ENCODE measurements at regions not wholly inside any gene's neighbourhood (a gene's known extent, or its start where the extent isn't known, plus 50 kb on each side); places are given as distances from the start of the nearest gene placed in this dataset.
"Not testable (repeated sequence)": the region's sequence is repeated elsewhere in the genome, so short reads cannot be mapped to it uniquely, and the experiment has no call there.

- peaks cover 0 to 14% of the 10 kb centered on the region in 2 donors for H3K27me3 Mint-ChIP-seq
- peaks cover 7% of the 10 kb centered on the region for H3K36me3 Mint-ChIP-seq
- no peak overlapping the region for H3K27ac Mint-ChIP-seq
- peaks cover 3% of the 10 kb centered on the region for H3K9me3 Mint-ChIP-seq
- H3K4me3 Mint-ChIP-seq: no peak overlapping the region
- H3K4me1 Mint-ChIP-seq (ENCODE audit: low read depth in 2 of 2): no peaks in the 10 kb centered on the region
- DNase-seq (ENCODE audit: low spot score): no peak
- no peak for ATAC-seq
Observed at GRCh38 chr7:25436413-25436812, 208.1 kb upstream of the NPVF start.

DNA sequence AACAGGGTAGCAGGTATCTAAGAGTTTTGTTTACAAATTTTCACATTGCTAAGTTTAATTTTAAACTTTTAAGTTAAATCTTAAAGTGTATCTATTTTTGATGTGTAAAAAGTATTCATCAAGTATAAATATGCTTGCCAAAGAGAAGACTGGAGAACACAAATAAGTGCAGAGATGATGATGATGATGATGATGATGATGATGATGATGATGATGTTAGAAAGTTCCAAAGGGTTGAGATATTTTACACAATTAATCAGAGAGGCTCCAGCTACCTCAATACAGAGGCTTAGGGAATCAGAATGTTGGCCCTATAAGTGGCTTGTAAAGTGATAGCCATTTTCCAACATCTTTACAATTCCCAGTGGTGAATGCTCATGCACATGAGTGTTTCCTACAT lies 209.0 kb upstream of the NPVF start:
- ATAC-seq (no peak), DNase-seq (ENCODE audit: low spot score) (no peak)
- Mint-ChIP-seq H3K27me3 (peaks cover 0 to 14% of the 10 kb centered on the region in 2 donors), H3K4me3 (no peak overlapping the region), H3K4me1 (ENCODE audit: low read depth in 2 of 2) (no peaks in the 10 kb centered on the region), H3K9me3 (peaks cover 4% of the 10 kb centered on the region), H3K36me3 (peaks cover 13% of the 10 kb centered on the region), H3K27ac (no peak overlapping the region)

DNA sequence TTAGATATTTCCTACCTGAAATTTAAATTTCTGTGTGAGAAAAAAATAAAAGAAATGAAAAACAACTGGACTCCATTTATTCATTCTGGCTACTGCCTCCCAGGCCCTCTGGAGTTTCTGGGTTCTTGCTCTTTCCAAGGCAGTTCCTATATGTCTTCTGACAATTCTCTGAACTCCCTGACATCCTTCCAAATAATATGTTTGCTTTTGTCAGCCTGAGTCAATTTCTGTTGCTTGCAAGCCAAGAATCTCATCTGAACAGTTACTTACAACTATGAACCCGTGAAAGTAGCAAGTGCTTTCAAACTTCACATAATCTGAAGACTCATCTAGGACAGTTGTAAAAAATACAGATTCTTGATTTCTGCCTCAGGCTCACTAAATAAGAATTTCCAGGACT lies 216.7 kb upstream of the NPVF start:
- no peak for DNase-seq (ENCODE audit: low spot score)
- Mint-ChIP-seq H3K4me3 (no peak overlapping the region), H3K27me3 (peaks cover 2 to 20% of the 10 kb centered on the region in 2 donors), H3K27ac (no peak overlapping the region), H3K9me3 (peaks cover 12% of the 10 kb centered on the region), H3K4me1 (ENCODE audit: low read depth in 2 of 2) (no peaks in the 10 kb centered on the region), H3K36me3 (peaks cover 30% of the 10 kb centered on the region)
- ATAC-seq: no peak

GRCh38 chr7:25448301-25448700 lies 220.0 kb upstream of the NPVF start:
- peaks cover 2 to 12% of the 10 kb centered on the region in 2 donors for H3K27me3 Mint-ChIP-seq
- ATAC-seq: no peak
- H3K9me3 Mint-ChIP-seq: peaks cover 2% of the 10 kb centered on the region
- no peak for DNase-seq (ENCODE audit: low spot score)
- H3K36me3 Mint-ChIP-seq: peaks cover 8% of the 10 kb centered on the region
- H3K4me3 Mint-ChIP-seq: no peak overlapping the region
- no peak overlapping the region for H3K27ac Mint-ChIP-seq
- no peaks in the 10 kb centered on the region for H3K4me1 Mint-ChIP-seq (ENCODE audit: low read depth in 2 of 2)

GRCh38 chr7:25454020-25454419 lies 225.7 kb upstream of the NPVF start:
- no peak overlapping the region for H3K27ac Mint-ChIP-seq
- H3K9me3 Mint-ChIP-seq: no peaks in the 10 kb centered on the region
- no peak overlapping the region for H3K4me3 Mint-ChIP-seq
- no peak for DNase-seq (ENCODE audit: low spot score)
- H3K4me1 Mint-ChIP-seq (ENCODE audit: low read depth in 2 of 2): no peaks in the 10 kb centered on the region
- peaks cover 2 to 10% of the 10 kb centered on the region in 2 donors for H3K27me3 Mint-ChIP-seq
- ATAC-seq: no peak
- H3K36me3 Mint-ChIP-seq: no peaks in the 10 kb centered on the region

DNA sequence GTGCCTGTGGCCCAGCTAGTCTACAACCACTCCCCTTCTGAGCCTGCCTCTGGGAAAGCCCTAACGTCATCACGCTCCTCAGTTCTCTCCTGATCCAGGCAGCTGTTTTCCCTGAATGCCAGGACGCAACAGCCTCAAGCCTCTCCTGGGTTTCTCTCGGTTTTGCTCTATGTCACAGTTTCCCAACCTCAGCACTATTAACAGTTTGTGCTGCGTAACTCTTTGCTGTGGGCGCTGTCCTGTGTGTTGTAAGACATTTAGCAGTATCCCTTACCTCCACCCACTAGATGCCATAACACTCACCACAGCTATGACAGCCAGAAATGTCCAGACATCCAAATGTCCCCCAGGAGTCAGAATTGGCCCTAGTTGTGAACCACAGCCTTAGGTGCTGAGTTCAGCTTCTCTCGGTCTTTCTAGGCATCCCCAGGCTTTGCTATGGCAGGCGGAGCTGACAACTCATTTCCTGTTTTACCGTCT lies 226.3 kb upstream of the NPVF start:
- Mint-ChIP-seq H3K4me3 (no peak overlapping the region), H3K27me3 (peaks cover 2 to 16% of the 10 kb centered on the region in 2 donors), H3K4me1 (ENCODE audit: low read depth in 2 of 2) (no peaks in the 10 kb centered on the region), H3K27ac (no peak overlapping the region), H3K36me3 (no peaks in the 10 kb centered on the region), H3K9me3 (no peaks in the 10 kb centered on the region)
- DNase-seq (ENCODE audit: low spot score): no peak
- no peak for ATAC-seq

GRCh38 chr7:25455683-25456251 lies 227.5 kb upstream of the NPVF start:
- Mint-ChIP-seq H3K4me3 (no peak overlapping the region), H3K9me3 (no peaks in the 10 kb centered on the region), H3K36me3 (no peaks in the 10 kb centered on the region), H3K4me1 (ENCODE audit: low read depth in 2 of 2) (no peaks in the 10 kb centered on the region), H3K27me3 (peaks cover 8 to 27% of the 10 kb centered on the region in 2 donors), H3K27ac (no peak overlapping the region)
- ATAC-seq (peak in 1 of 2 donors; percentile 11), DNase-seq (ENCODE audit: low spot score) (no peak)

DNA sequence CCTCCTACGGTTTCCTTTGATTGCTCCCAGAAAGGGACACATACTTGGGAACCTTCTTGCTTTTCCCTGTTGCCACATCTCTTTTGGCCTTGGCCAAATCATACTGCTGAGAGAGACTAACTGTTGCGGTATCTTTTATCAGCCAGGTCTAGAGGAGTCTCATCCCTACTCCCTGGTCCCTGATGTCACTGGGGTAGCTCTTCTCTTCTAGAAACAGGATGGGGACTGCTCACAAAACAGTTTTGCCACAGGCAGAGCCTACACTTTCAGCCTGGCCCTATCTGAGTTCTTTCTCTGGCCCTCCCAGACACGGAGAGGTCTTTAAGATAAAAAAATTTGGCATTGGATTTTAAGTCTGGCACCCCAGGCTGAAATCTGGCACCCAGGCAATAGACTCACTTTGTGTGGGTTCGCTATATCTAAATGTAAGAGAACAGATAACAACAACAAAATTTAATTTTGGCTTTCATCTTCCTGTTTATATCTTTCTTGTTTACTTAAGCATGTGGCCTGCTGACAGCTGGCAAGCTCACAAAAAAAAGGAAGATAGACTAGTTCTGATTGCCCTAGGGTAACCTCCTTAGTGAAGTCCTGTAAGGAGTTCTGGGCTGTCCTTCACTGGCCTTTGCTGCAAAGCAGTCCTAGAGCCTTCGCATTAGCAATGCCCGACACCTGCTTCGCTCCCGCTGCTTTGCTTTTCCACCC lies 228.3 kb upstream of the NPVF start:
- no peaks in the 10 kb centered on the region for H3K4me1 Mint-ChIP-seq (ENCODE audit: low read depth in 2 of 2)
- ATAC-seq (no peak), DNase-seq (ENCODE audit: low spot score) (no peak)
- H3K9me3 Mint-ChIP-seq: no peaks in the 10 kb centered on the region
- H3K27ac Mint-ChIP-seq: no peak overlapping the region
- H3K27me3 Mint-ChIP-seq: peaks cover 8 to 30% of the 10 kb centered on the region in 2 donors
- H3K36me3 Mint-ChIP-seq: no peaks in the 10 kb centered on the region
- H3K4me3 Mint-ChIP-seq: no peak overlapping the region

- no peaks in the 10 kb centered on the region for H3K36me3 Mint-ChIP-seq
- H3K27me3 Mint-ChIP-seq: peaks cover 13 to 45% of the 10 kb centered on the region in 2 donors
- no peak overlapping the region for H3K4me3 Mint-ChIP-seq
- H3K4me1 Mint-ChIP-seq (ENCODE audit: low read depth in 2 of 2): no peaks in the 10 kb centered on the region
- no peaks in the 10 kb centered on the region for H3K9me3 Mint-ChIP-seq
- H3K27ac Mint-ChIP-seq: no peak overlapping the region
- DNase-seq (ENCODE audit: low spot score): no peak
- no peak for ATAC-seq
Observed at GRCh38 chr7:25459057-25459456, 230.8 kb upstream of the NPVF start.

DNA sequence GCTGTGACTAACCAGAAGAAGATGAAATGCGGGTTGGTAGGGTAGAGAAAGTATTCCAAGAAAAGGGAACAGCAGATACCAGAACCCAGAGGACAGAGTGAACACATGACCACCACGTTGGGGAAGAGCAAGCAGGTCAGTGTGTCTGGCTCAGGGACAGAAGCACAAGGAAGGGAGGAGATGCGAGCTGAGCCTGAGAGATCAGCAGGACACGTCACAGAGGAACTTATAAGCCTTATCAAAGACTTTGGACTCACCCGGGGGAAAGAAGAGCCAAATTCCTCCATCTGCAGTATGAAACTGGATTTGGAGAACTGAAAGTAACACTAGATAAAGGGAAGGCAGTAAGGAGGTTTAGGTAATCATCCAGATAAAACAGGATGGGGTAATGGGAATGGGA lies 232.1 kb upstream of the NPVF start:
- H3K36me3 Mint-ChIP-seq: no peaks in the 10 kb centered on the region
- no peak for DNase-seq (ENCODE audit: low spot score)
- H3K9me3 Mint-ChIP-seq: no peaks in the 10 kb centered on the region
- no peak overlapping the region for H3K4me3 Mint-ChIP-seq
- peaks cover 13 to 45% of the 10 kb centered on the region in 2 donors for H3K27me3 Mint-ChIP-seq
- H3K27ac Mint-ChIP-seq: no peak overlapping the region
- no peak for ATAC-seq
- H3K4me1 Mint-ChIP-seq (ENCODE audit: low read depth in 2 of 2): no peaks in the 10 kb centered on the region

DNA sequence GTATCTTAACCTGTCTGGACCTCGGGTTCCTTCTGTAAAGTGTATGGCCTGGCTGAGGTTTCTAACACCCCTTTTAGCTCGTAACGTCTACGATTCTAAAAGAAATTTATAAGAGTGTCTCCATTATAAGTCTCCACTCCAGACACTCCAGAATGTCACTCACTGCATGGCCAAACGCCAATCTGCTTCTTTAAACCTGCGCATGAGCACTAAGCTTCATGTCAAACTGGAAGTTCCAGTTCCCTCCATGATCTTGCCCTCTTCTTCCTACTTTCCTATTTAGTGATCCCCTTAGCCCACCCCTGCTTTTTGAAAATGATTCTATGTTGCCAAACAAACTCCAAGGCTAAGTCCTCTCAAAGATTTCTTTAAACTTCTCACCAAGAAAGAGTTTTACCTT lies 241.4 kb upstream of the NPVF start:
- DNase-seq (ENCODE audit: low spot score): no peak
- no peak for ATAC-seq
- H3K36me3 Mint-ChIP-seq: no peaks in the 10 kb centered on the region

GRCh38 chr7:25476863-25477499 lies 248.7 kb upstream of the NPVF start:
- H3K27ac Mint-ChIP-seq: no peak overlapping the region
- no peaks in the 10 kb centered on the region for H3K9me3 Mint-ChIP-seq
- no peak overlapping the region for H3K4me3 Mint-ChIP-seq
- H3K27me3 Mint-ChIP-seq: peaks cover 7 to 21% of the 10 kb centered on the region in 2 donors
- ATAC-seq (no peak), DNase-seq (ENCODE audit: low spot score) (no peak)
- H3K4me1 Mint-ChIP-seq (ENCODE audit: low read depth in 2 of 2): no peaks in the 10 kb centered on the region
- no peaks in the 10 kb centered on the region for H3K36me3 Mint-ChIP-seq

More for the DNA sequence above, 241.4 kb upstream of the NPVF start:
- Mint-ChIP-seq H3K27me3 (peaks cover 4 to 7% of the 10 kb centered on the region in 2 donors), H3K27ac (no peak overlapping the region), H3K9me3 (no peaks in the 10 kb centered on the region), H3K4me1 (ENCODE audit: low read depth in 2 of 2) (no peaks in the 10 kb centered on the region), H3K4me3 (no peak overlapping the region)

DNA sequence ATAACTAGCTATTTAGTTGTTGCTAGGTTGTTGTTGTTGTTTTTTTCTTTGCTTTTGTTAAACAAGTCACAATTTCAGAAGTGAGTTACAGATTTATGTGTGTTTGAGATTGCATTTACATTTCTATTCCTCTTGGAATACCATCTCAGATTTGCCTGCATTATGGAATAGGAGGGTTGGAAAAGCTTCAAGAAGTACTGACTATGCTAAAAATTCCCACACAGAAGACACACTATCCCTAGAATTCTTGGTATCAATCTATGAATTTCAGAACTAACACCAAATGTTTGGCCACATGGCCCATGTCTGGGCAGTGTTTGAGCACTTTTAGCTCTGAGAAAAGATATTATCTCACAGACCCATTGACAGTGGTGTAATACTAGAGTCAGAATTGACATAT lies 249.9 kb upstream of the NPVF start:
- not testable (repeated sequence) for H3K9me3 Mint-ChIP-seq; H3K4me1 Mint-ChIP-seq (ENCODE audit: low read depth in 2 of 2); H3K27ac Mint-ChIP-seq; H3K36me3 Mint-ChIP-seq; ATAC-seq; H3K4me3 Mint-ChIP-seq; DNase-seq (ENCODE audit: low spot score)
- peaks cover 5 to 27% of the 10 kb centered on the region in 2 donors for H3K27me3 Mint-ChIP-seq

GRCh38 chr7:25478925-25479324 lies 250.6 kb upstream of the NPVF start:
- Mint-ChIP-seq H3K4me1 (ENCODE audit: low read depth in 2 of 2) (no peaks in the 10 kb centered on the region), H3K4me3 (no peak overlapping the region), H3K27ac (no peak overlapping the region), H3K9me3 (no peaks in the 10 kb centered on the region), H3K27me3 (peaks cover 9 to 34% of the 10 kb centered on the region in 2 donors), H3K36me3 (no peaks in the 10 kb centered on the region)
- no peak for ATAC-seq
- no peak for DNase-seq (ENCODE audit: low spot score)
